Lung (tissue), 11 donors: ENCODE measurements at regions not wholly inside any gene's neighbourhood (a gene's known extent, or its start where the extent isn't known, plus 50 kb on each side); places are given as distances from the start of the nearest gene placed in this dataset.

Source experiments
- ATAC-seq: fragments of 200-7000 bp; cut with Tn5 transposase; one replicate; pipeline ENCODE4 v1.9.1; 2020; ENCODE audit warnings: moderate number of reproducible peaks; ENCODE audit not compliant: insufficient read depth, low FRiP score
- DNase-seq, 3 donors: peaks; one replicate each; pipeline ENCODE4 v3.0.0-alpha.2; 2013 to 2017
- H3K27ac ChIP-seq, 2 donors: one replicate each; pipeline ENCODE4 v1.5.1; 2013; ENCODE audit warnings: mild to moderate bottlenecking in 2 of 2, moderate library complexity in 2 of 2, control low read depth in 1 of 2, inconsistent platforms in 1 of 2, low read depth in 1 of 2, low read length in 1 of 2
- H3K27me3 ChIP-seq, 3 donors: one replicate each; pipeline ENCODE4 v1.5.1; 2013; ENCODE audit warnings: low read length in 2 of 3; ENCODE audit not compliant: control insufficient read depth in 3 of 3, insufficient read depth in 3 of 3
- H3K36me3 ChIP-seq, 4 donors: one replicate each; pipeline ENCODE4 v1.5.1; 2013; ENCODE audit warnings: low read length in 4 of 4, mild to moderate bottlenecking in 1 of 4, moderate library complexity in 1 of 4; ENCODE audit not compliant: control insufficient read depth in 4 of 4, insufficient read depth in 4 of 4
- H3K4me1 ChIP-seq, 5 donors: one replicate each; pipeline ENCODE4 v1.5.1; 2013; ENCODE audit warnings: low read length in 5 of 5, mild to moderate bottlenecking in 2 of 5, moderate library complexity in 1 of 5; ENCODE audit not compliant: control insufficient read depth in 5 of 5, insufficient read depth in 5 of 5
- H3K4me3 ChIP-seq: one replicate; pipeline ENCODE4 v1.5.1; 2013; ENCODE audit warnings: mild to moderate bottlenecking, control low read depth, moderate library complexity
- H3K9ac ChIP-seq, 2 donors: one replicate each; pipeline ENCODE4 v1.5.1; 2013; ENCODE audit warnings: low read length in 2 of 2, control low read depth in 1 of 2; ENCODE audit not compliant: insufficient read depth in 1 of 2
- H3K9me3 ChIP-seq, 4 donors: one replicate each; pipeline ENCODE4 v1.5.1; 2013; ENCODE audit warnings: low read length in 3 of 4, mild to moderate bottlenecking in 1 of 4, moderate library complexity in 1 of 4; ENCODE audit not compliant: control insufficient read depth in 4 of 4, insufficient read depth in 3 of 4
- CTCF ChIP-seq: IDR thresholded peaks from 2 replicates; pipeline ENCODE4 v1.5.1; 2012; ENCODE audit warnings: mild to moderate bottlenecking; ENCODE audit errors: control extremely low read depth, extremely low read depth
- WGBS, 2 donors: extraction: QIAGEN DNeasy Blood & Tissue Kit; methylation state at CpG; one replicate each; pipeline ENCODE4 v1.1.7; 2013; 5-methylcytosine and 5-hydroxymethylcytosine counted together
- donor health status: control.
- donor health status: control.
- donor health status: Bipolar disorder and iron deficiency.
- donor health status: healthy.
- donor health status: DM: yes; HTN: yes; CAD: no.

- DNase-seq = no peak
- H3K9me3 ChIP-seq = peaks cover 0 to 4% (median 2%) of the 10 kb centered on the region in 4 donors
- H3K9ac ChIP-seq = no peak overlapping the region
- H3K27ac ChIP-seq = no peak overlapping the region
- H3K27me3 ChIP-seq = peaks cover 0 to 5% (median 0%) of the 10 kb centered on the region in 3 donors
- ATAC-seq = no peak
- no peak overlapping the region for H3K4me3 ChIP-seq
- no peak for TF ChIP-seq CTCF
- WGBS, 2 donors = 54 to 73% methylated on average over 12 of the region's 12 CpGs
- H3K4me1 ChIP-seq = peaks cover 0 to 7% (median 0%) of the 10 kb centered on the region in 5 donors
- H3K36me3 ChIP-seq = no peaks in the 10 kb centered on the region
These were observed 65.7 kb upstream of the GLI2 start for GRCh38 chr2:120669971-120670370.

- ATAC-seq = no peak
- H3K27me3 ChIP-seq = peaks cover 0 to 5% (median 0%) of the 10 kb centered on the region in 3 donors
- peaks cover 0 to 7% (median 0%) of the 10 kb centered on the region in 5 donors for H3K4me1 ChIP-seq
- DNase-seq = no peak
- H3K4me3 ChIP-seq = no peak overlapping the region
- peaks cover 0 to 4% (median 2%) of the 10 kb centered on the region in 4 donors for H3K9me3 ChIP-seq
- TF ChIP-seq CTCF = no peak
- no peak overlapping the region for H3K9ac ChIP-seq
- WGBS, 2 donors = 77 to 78% methylated on average over 12 of the region's 12 CpGs
- H3K36me3 ChIP-seq = no peaks in the 10 kb centered on the region
- H3K27ac ChIP-seq = no peak overlapping the region
These were observed 65.3 kb upstream of the GLI2 start for GRCh38 chr2:120670371-120670770.

GRCh38 chr2:120670771-120671480 is 64.7 kb upstream of the GLI2 start:
- peaks cover 0 to 7% (median 0%) of the 10 kb centered on the region in 5 donors for H3K4me1 ChIP-seq
- H3K27me3 ChIP-seq = peaks cover 0 to 5% (median 2%) of the 10 kb centered on the region in 3 donors
- H3K9me3 ChIP-seq = peaks cover 0 to 5% (median under 1%) of the 10 kb centered on the region in 4 donors
- no peak overlapping the region for H3K27ac ChIP-seq
- H3K4me3 ChIP-seq = no peak overlapping the region
- TF ChIP-seq CTCF = no peak
- H3K9ac ChIP-seq = no peak overlapping the region
- DNase-seq = no peak
- ATAC-seq = no peak
- no peaks in the 10 kb centered on the region for H3K36me3 ChIP-seq
- 58 to 67% methylated on average over 16 of the region's 16 CpGs for WGBS, 2 donors
